Suprapubic skin (tissue), 3 donors: ENCODE measurements at regions not wholly inside any gene's neighbourhood (a gene's known extent, or its start where the extent isn't known, plus 50 kb on each side); places are given as distances from the start of the nearest gene placed in this dataset.

ENCODE experiments used
- POLR2A ChIP-seq, 2 donors: fragments of 450-650 bp; IDR thresholded peaks; one replicate each; pipeline ENCODE4 v1.6.1; 2017; ENCODE audit warnings: antibody characterized with exemption in 2 of 2, mild to moderate bottlenecking in 2 of 2, moderate library complexity in 2 of 2
- TF ChIP-seq, protein P1 (sequence below), 2 donors: fragments of 200-600 bp in 1 of 2; fragments of 450-650 bp in 1 of 2; sonication (generic) in 1 of 2; IDR thresholded peaks; one replicate each; pipeline ENCODE4 v1.5.1; 2016 to 2019; ENCODE audit warnings: antibody characterized with exemption in 2 of 2, mild to moderate bottlenecking in 1 of 2, moderate library complexity in 1 of 2

DNA sequence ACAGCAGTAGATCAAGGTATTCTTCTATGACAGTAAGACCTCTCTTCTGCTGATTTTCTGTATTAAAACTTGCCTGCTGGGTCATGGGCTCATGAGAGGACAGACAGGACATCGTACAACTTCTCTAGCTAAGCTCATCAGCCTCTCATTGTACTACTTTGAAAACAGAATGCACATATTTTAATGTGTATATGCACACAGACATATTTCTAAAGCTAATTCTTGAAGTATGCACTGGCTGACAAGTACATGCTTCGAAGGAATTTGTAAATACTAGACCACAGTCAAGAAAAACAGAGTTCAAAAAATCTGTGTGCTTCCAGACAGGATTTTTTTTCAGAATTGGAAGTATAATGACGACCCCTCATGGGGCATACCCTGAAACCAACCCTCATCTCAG lies 81.7 kb upstream of the CD83 start:
- TF ChIP-seq, protein P1, sequence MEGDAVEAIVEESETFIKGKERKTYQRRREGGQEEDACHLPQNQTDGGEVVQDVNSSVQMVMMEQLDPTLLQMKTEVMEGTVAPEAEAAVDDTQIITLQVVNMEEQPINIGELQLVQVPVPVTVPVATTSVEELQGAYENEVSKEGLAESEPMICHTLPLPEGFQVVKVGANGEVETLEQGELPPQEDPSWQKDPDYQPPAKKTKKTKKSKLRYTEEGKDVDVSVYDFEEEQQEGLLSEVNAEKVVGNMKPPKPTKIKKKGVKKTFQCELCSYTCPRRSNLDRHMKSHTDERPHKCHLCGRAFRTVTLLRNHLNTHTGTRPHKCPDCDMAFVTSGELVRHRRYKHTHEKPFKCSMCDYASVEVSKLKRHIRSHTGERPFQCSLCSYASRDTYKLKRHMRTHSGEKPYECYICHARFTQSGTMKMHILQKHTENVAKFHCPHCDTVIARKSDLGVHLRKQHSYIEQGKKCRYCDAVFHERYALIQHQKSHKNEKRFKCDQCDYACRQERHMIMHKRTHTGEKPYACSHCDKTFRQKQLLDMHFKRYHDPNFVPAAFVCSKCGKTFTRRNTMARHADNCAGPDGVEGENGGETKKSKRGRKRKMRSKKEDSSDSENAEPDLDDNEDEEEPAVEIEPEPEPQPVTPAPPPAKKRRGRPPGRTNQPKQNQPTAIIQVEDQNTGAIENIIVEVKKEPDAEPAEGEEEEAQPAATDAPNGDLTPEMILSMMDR (IDR thresholded peaks at IDR 0.05): no peak
- no peak for TF ChIP-seq POLR2A (IDR thresholded peaks at IDR 0.05)
